GM23338 (cell line): ENCODE measurements at regions not wholly inside any gene's neighbourhood (a gene's known extent, or its start where the extent isn't known, plus 50 kb on each side); places are given as distances from the start of the nearest gene placed in this dataset.

Experiments used
- ATAC-seq: fragments of 200-7000 bp; cut with Tn5 transposase; 3 replicates; pipeline ENCODE4 v1.9.1; 2020
- DNase-seq: peaks from one replicate; pipeline ENCODE4 v3.0.0-alpha.2; 2015; ENCODE audit warnings: low spot score
- H2AFZ ChIP-seq: fragments of 200-600 bp; sonication (generic); 2 replicates; pipeline ENCODE4 v1.8.0; 2016; ENCODE audit warnings: antibody characterized with exemption, mild to moderate bottlenecking, moderate library complexity
- H3F3A ChIP-seq: fragments of 200-600 bp; sonication (generic); replicated peaks from 2 replicates; pipeline ENCODE4 v1.8.0; 2017; ENCODE audit warnings: antibody characterized with exemption, mixed run types, low read depth
- H3K27ac ChIP-seq: fragments of 200-600 bp; sonication (generic); 2 replicates; pipeline ENCODE4 v1.6.1; 2016; ENCODE audit warnings: low read depth
- H3K27me3 ChIP-seq: fragments of 200-600 bp; sonication (generic); 2 replicates; pipeline ENCODE4 v1.8.0; 2016; ENCODE audit warnings: mild to moderate bottlenecking, mixed run types, moderate library complexity; ENCODE audit not compliant: insufficient read depth
- H3K36me3 ChIP-seq: fragments of 200-600 bp; sonication (generic); 2 replicates; pipeline ENCODE4 v1.8.0; 2016; ENCODE audit warnings: mild to moderate bottlenecking; ENCODE audit not compliant: insufficient read depth
- H3K4me1 ChIP-seq: fragments of 200-600 bp; sonication (generic); 2 replicates; pipeline ENCODE4 v1.8.0; 2016; ENCODE audit warnings: mild to moderate bottlenecking, moderate library complexity; ENCODE audit not compliant: insufficient read depth
- H3K4me2 ChIP-seq: fragments of 200-600 bp; sonication (generic); 2 replicates; pipeline ENCODE4 v1.7.1; 2017; ENCODE audit warnings: mixed run types
- H3K4me3 ChIP-seq: fragments of 200-600 bp; sonication (generic); 2 replicates; pipeline ENCODE4 v1.6.1; 2016; ENCODE audit warnings: mixed run types
- H3K79me2 ChIP-seq: fragments of 200-600 bp; sonication (generic); replicated peaks from 2 replicates; pipeline ENCODE4 v1.8.0; 2017; ENCODE audit warnings: mild to moderate bottlenecking; ENCODE audit not compliant: insufficient read depth
- H3K9me2 ChIP-seq: fragments of 200-600 bp; sonication (generic); 2 replicates; pipeline ENCODE4 v1.8.0; 2017; ENCODE audit not compliant: insufficient read depth
- H4K20me1 ChIP-seq: fragments of 200-600 bp; sonication (generic); replicated peaks from 2 replicates; pipeline ENCODE4 v1.8.0; 2017; ENCODE audit warnings: mild to moderate bottlenecking; ENCODE audit not compliant: insufficient read depth
- H3K27ac Mint-ChIP-seq: 2 replicates; pipeline ENCODE4 v1.8.0; 2020; ENCODE audit warnings: inconsistent platforms, mild to moderate bottlenecking, moderate library complexity, mixed read lengths
- H3K27me3 Mint-ChIP-seq: 3 replicates; pipeline ENCODE4 v1.8.0; 2022; ENCODE audit warnings: low read depth, mild to moderate bottlenecking, moderate library complexity, mixed read lengths, inconsistent platforms; ENCODE audit not compliant: insufficient read depth, poor library complexity
- H3K36me3 Mint-ChIP-seq: 3 replicates; pipeline ENCODE4 v1.8.0; 2021; ENCODE audit warnings: low read depth, mild to moderate bottlenecking, inconsistent platforms, moderate library complexity, mixed read lengths
- H3K4me1 Mint-ChIP-seq: 3 replicates; pipeline ENCODE4 v1.8.0; 2020; ENCODE audit warnings: mild to moderate bottlenecking, inconsistent platforms, mixed read lengths
- H3K4me3 Mint-ChIP-seq: 3 replicates; pipeline ENCODE4 v1.8.0; 2021; ENCODE audit warnings: moderate library complexity, mild to moderate bottlenecking, inconsistent platforms, mixed read lengths
- H3K9me3 Mint-ChIP-seq: 3 replicates; pipeline ENCODE4 v1.8.0; 2020; ENCODE audit warnings: moderate library complexity, mild to moderate bottlenecking, inconsistent platforms, mixed read lengths
- CREB1 ChIP-seq: fragments of 250-450 bp; sonication (Bioruptor Pico); IDR thresholded peaks from 2 replicates; pipeline ENCODE4 v1.5.0; 2020; ENCODE audit warnings: low read depth, mild to moderate bottlenecking, moderate library complexity
- ETS1 ChIP-seq: IDR thresholded peaks from 2 replicates; pipeline ENCODE4 v1.6.1; 2016; ENCODE audit warnings: antibody characterized with exemption
- EZH2 ChIP-seq: fragments of 200-600 bp; sonication (generic); IDR thresholded peaks from one replicate; pipeline ENCODE4 v1.8.0; 2017; ENCODE audit warnings: antibody characterized with exemption, mild to moderate bottlenecking, low read depth; ENCODE audit not compliant: unreplicated experiment
- JUNB ChIP-seq: IDR thresholded peaks from one replicate; pipeline ENCODE4 v1.6.1; 2016; ENCODE audit warnings: antibody characterized with exemption; ENCODE audit not compliant: unreplicated experiment
- NANOG ChIP-seq: IDR thresholded peaks from 2 replicates; pipeline ENCODE4 v1.6.1; 2016; ENCODE audit warnings: antibody characterized with exemption, borderline replicate concordance
- POLR2AphosphoS5 ChIP-seq: IDR thresholded peaks from 2 replicates; pipeline ENCODE4 v1.6.1; 2016; ENCODE audit warnings: antibody characterized with exemption, low read depth
- REST ChIP-seq: IDR thresholded peaks from one replicate; pipeline ENCODE4 v1.6.1; 2018; ENCODE audit warnings: antibody characterized with exemption; ENCODE audit not compliant: unreplicated experiment
- STAT1 ChIP-seq: IDR thresholded peaks from one replicate; pipeline ENCODE4 v1.6.1; 2016; ENCODE audit warnings: antibody characterized with exemption; ENCODE audit not compliant: unreplicated experiment
- ZNF114 ChIP-seq: fragments of 250-450 bp; sonication (Bioruptor Pico); IDR thresholded peaks from 2 replicates; pipeline ENCODE4 v1.5.0; 2020; ENCODE audit warnings: mild to moderate bottlenecking, moderate library complexity
- ZNF331 ChIP-seq: fragments of 250-450 bp; sonication (Bioruptor Pico); IDR thresholded peaks from 2 replicates; pipeline ENCODE4 v1.5.0; 2020; ENCODE audit warnings: low read depth, mild to moderate bottlenecking, moderate library complexity
- ZNF462 ChIP-seq: fragments of 250-450 bp; sonication (Bioruptor Pico); IDR thresholded peaks from 2 replicates; pipeline ENCODE4 v1.5.0; 2020; ENCODE audit warnings: mild to moderate bottlenecking, moderate library complexity

GRCh38 chr10:18777258-18777657, 118.0 kb downstream of the ARL5B start (continued):
- TF ChIP-seq REST (no peak), CREB1 (no peak), ZNF114 (CRISPR knock-in tag) (no peak), ETS1 (no peak), EZH2 (no peak), NANOG (no peak), POLR2AphosphoS5 (no peak), ZNF331 (CRISPR knock-in tag) (no peak), STAT1 (no peak)

GRCh38 chr10:18786478-18786877, 127.2 kb downstream of the ARL5B start:
- ATAC-seq, result no peak
- Histone ChIP-seq H3K4me2 (no peak overlapping the region), H3K4me3 (no peak overlapping the region)
- TF ChIP-seq REST (no peak), STAT1 (no peak), EZH2 (no peak), ZNF462 (CRISPR knock-in tag) (no peak), JUNB (no peak), ZNF331 (CRISPR knock-in tag) (no peak), NANOG (no peak), POLR2AphosphoS5 (no peak), ZNF114 (CRISPR knock-in tag) (no peak), CREB1 (no peak)

More at GRCh38 chr10:18786478-18786877, 127.2 kb downstream of the ARL5B start:
- H3K9me2 ChIP-seq, result peaks cover 8% of the 10 kb centered on the region
- no peaks in the 10 kb centered on the region for H3K27me3 ChIP-seq
- H2AFZ ChIP-seq, result no peak overlapping the region
- no peaks in the 10 kb centered on the region for H3K4me1 ChIP-seq
- no peaks in the 10 kb centered on the region for H3K36me3 ChIP-seq
- H3F3A ChIP-seq, result no peaks in the 10 kb centered on the region
- Mint-ChIP-seq H3K27me3 (no peaks in the 10 kb centered on the region), H3K4me1 (no peaks in the 10 kb centered on the region; the same call in 2 of the 3 replicates), H3K27ac (no peak overlapping the region), H3K4me3 (no peak overlapping the region), H3K36me3 (peaks cover 6% of the 10 kb centered on the region; the same call in 1 of the 3 replicates), H3K9me3 (peaks cover 10% of the 10 kb centered on the region)
- no peak overlapping the region for H3K27ac ChIP-seq
- no peak for DNase-seq
- no peaks in the 10 kb centered on the region for H3K79me2 ChIP-seq
- H4K20me1 ChIP-seq, result no peaks in the 10 kb centered on the region
